Chondrocyte (in vitro differentiated cells): ENCODE measurements at regions not wholly inside any gene's neighbourhood (a gene's known extent, or its start where the extent isn't known, plus 50 kb on each side); places are given as distances from the start of the nearest gene placed in this dataset.

Experiments
- DNase-seq: peaks from one replicate; pipeline ENCODE4 v3.0.0; 2021; ENCODE audit warnings: mixed read lengths, low spot score
- H3K27ac Mint-ChIP-seq: one replicate; pipeline ENCODE4 v1.8.0; 2021; ENCODE audit warnings: mild to moderate bottlenecking, moderate library complexity, mixed read lengths; ENCODE audit not compliant: unreplicated experiment
- H3K27me3 Mint-ChIP-seq: 2 replicates; pipeline ENCODE4 v1.8.0; 2021; ENCODE audit warnings: low read depth, mixed read lengths
- H3K36me3 Mint-ChIP-seq: 2 replicates; pipeline ENCODE4 v1.8.0; 2021; ENCODE audit warnings: low read depth, mixed read lengths
- H3K4me1 Mint-ChIP-seq: 2 replicates; pipeline ENCODE4 v1.8.0; 2021; ENCODE audit warnings: low read depth, mild to moderate bottlenecking, mixed read lengths
- H3K4me3 Mint-ChIP-seq: one replicate; pipeline ENCODE4 v1.8.0; 2021; ENCODE audit warnings: mild to moderate bottlenecking, moderate library complexity, mixed read lengths; ENCODE audit not compliant: unreplicated experiment
- H3K9me3 Mint-ChIP-seq: 2 replicates; pipeline ENCODE4 v1.8.0; 2021; ENCODE audit warnings: low read depth, mixed read lengths
- TF ChIP-seq, protein P1 (sequence below): fragments of 200-600 bp; sonication (generic); IDR thresholded peaks from 2 replicates; pipeline ENCODE4 v1.5.0; 2021; ENCODE audit warnings: antibody characterized with exemption, mild to moderate bottlenecking, moderate library complexity

DNA sequence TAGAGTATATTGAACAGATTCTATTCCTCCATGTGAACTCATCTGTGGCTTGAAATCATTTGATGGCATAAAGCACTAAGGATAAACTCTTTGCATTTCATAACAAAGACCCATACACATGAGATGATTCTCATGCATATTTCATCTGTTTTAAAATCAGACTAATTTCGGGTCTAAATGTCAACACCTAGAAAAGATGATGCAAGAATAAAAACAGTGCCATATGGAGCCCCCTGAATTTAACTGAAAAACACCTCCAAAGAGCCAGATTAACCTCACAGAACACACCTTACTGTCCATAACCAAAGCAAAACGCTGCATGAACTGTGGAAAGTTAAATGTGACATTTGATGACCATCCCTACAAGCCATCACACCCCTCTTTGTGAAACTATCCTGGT is 59.7 kb downstream of the ELAPOR2 start:
- Mint-ChIP-seq H3K9me3 (no peaks in the 10 kb centered on the region), H3K27ac (peak overlapping the region; percentile 37)

DNA sequence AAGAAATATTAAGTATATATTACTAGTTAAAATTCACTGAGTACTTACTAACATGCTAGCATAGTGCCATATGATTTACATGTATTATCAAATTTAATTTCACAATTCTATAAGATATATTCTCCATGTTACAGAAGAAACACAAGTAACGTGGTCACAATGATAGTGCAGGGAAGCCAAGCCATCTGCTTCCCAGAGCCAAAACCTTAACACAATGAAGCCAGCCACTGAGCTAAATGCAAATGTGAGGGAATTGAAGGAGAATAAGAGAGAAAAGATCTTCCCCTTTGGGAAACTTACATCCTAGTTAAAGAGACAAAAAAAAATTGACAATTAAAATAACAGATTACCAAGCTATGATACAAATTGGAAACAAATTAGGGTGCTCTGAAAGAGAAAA is 63.6 kb downstream of the ELAPOR2 start:
- Mint-ChIP-seq H3K4me1 (peaks cover 28% of the 10 kb centered on the region), H3K4me3 (no peak overlapping the region), H3K9me3 (no peaks in the 10 kb centered on the region), H3K27me3 (no peaks in the 10 kb centered on the region), H3K27ac (no peak overlapping the region), H3K36me3 (no peaks in the 10 kb centered on the region)
- TF ChIP-seq, protein P1, sequence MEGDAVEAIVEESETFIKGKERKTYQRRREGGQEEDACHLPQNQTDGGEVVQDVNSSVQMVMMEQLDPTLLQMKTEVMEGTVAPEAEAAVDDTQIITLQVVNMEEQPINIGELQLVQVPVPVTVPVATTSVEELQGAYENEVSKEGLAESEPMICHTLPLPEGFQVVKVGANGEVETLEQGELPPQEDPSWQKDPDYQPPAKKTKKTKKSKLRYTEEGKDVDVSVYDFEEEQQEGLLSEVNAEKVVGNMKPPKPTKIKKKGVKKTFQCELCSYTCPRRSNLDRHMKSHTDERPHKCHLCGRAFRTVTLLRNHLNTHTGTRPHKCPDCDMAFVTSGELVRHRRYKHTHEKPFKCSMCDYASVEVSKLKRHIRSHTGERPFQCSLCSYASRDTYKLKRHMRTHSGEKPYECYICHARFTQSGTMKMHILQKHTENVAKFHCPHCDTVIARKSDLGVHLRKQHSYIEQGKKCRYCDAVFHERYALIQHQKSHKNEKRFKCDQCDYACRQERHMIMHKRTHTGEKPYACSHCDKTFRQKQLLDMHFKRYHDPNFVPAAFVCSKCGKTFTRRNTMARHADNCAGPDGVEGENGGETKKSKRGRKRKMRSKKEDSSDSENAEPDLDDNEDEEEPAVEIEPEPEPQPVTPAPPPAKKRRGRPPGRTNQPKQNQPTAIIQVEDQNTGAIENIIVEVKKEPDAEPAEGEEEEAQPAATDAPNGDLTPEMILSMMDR = no peak
- no peak for DNase-seq

More for the DNA sequence above, 59.7 kb downstream of the ELAPOR2 start:
- DNase-seq = no peak
- H3K4me3 Mint-ChIP-seq = no peak overlapping the region
- H3K27me3 Mint-ChIP-seq = no peaks in the 10 kb centered on the region
- TF ChIP-seq, protein P1 = no peak
- peaks cover 27% of the 10 kb centered on the region for H3K4me1 Mint-ChIP-seq
- no peaks in the 10 kb centered on the region for H3K36me3 Mint-ChIP-seq

DNA sequence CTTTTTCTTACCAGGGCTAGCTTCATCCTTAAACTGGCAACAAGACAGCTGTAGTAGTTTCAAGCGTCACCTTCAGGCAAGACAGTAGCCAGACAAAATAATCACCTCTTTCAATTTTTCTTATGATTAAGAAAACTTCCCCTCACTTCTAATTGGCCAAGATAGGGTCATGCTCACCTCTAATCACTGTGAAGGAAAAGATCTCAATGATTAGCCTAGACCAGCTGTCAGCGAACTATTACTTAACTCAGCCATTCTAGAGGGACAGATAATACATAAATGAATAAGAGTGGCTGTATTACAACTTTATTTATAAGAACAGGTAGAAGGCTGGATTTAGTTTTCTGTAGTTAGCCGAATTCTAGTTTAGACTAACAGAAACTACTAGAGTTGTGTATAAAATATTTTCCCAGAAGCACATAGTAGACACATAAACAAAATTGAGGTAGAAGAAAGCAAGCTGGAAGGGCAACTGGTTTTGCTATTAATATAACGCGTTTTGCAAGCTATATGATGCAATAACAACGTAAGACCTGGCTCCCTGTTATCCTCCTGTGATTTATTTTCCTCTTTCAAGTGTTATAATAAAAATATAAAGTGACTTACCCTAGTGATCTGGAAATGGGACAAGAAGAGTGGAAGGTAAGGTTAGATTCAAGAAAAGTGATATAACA is 64.3 kb downstream of the ELAPOR2 start:
- Mint-ChIP-seq H3K4me1 (peaks cover 22% of the 10 kb centered on the region), H3K27ac (no peak overlapping the region), H3K27me3 (no peaks in the 10 kb centered on the region), H3K4me3 (no peak overlapping the region), H3K36me3 (no peaks in the 10 kb centered on the region), H3K9me3 (no peaks in the 10 kb centered on the region)
- TF ChIP-seq, protein P1 = no peak
- DNase-seq = no peak

DNA sequence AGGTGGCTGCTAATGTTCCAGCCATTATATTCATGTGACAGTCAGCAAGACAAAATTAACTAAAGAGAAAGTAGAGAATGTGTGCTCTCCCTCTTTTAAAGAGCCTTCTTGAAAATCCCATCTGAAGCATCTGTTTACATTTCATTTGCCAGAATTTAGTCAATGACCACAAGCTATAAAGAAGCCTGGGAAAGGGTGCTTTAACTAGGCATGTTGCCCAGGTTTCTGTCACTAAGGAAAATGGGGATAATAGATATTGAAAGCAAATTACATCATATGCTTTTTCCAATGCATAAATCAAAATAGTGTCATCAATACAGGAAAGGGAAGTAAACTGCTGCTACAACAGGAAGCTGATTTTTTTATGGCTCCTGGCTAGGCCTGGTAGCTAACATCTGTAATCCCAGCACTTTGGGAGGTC is 67.7 kb downstream of the ELAPOR2 start:
- Mint-ChIP-seq H3K27ac (no peak overlapping the region), H3K27me3 (no peaks in the 10 kb centered on the region), H3K4me1 (peaks cover 16% of the 10 kb centered on the region), H3K36me3 (no peaks in the 10 kb centered on the region), H3K4me3 (no peak overlapping the region), H3K9me3 (peaks cover 6% of the 10 kb centered on the region)
- DNase-seq = no peak
- TF ChIP-seq, protein P1 = no peak

DNA sequence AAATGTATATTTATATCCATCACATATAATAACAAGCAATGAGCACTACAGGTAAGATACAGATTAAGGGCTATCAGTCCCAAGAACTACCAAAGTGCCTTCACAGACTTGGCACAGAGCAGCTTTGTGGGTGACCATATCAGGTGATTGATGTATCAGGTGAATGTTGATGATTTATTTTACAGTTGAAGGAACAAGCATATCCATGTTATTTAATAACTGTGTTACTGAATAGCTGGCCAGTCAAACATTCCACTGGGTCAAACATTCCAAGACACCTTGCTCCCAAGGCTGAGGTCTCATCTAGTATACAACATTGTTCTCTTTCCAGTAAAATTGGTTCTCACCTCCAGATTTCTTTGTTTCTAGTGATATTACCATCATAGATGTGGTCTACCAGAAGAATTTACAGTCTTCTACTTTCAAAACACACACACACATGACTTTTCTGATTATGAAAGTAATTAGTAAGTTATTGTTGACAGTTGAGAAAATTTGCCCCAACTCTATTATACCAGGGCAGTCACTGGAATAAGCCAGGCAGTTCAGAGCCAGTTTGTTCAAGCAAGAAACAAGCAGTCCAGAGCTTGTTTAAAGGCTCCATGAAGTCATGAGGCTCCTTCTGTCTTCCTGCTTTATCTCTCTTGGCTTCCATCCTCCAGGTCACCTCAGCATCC is 68.2 kb downstream of the ELAPOR2 start:
- no peak for DNase-seq
- peaks cover 9% of the 10 kb centered on the region for H3K9me3 Mint-ChIP-seq
- TF ChIP-seq, protein P1 = no peak
- H3K27ac Mint-ChIP-seq = no peak overlapping the region
- peaks cover 16% of the 10 kb centered on the region for H3K4me1 Mint-ChIP-seq
- H3K36me3 Mint-ChIP-seq = no peaks in the 10 kb centered on the region
- no peak overlapping the region for H3K4me3 Mint-ChIP-seq
- no peaks in the 10 kb centered on the region for H3K27me3 Mint-ChIP-seq
